ENCODE measurements at regions not wholly inside any gene's neighbourhood (a gene's known extent, or its start where the extent isn't known, plus 50 kb on each side); places are given as distances from the start of the nearest gene placed in this dataset.

GRCh38 chr6:105886066-105886813 is 199.9 kb upstream of the PRDM1 start:
- DNase-seq (ENCODE audit: low spot score) (no peak), ATAC-seq (no peak)
- Mint-ChIP-seq H3K27me3 (ENCODE audit: insufficient read depth, low read depth, poor library complexity) (peaks cover 3% of the 10 kb centered on the region), H3K4me3 (no peak overlapping the region), H3K27ac (no peak overlapping the region), H3K9me3 (peaks cover 15% of the 10 kb centered on the region; the same call in 2 of the 3 replicates), H3K4me1 (peaks cover 11% of the 10 kb centered on the region), H3K36me3 (ENCODE audit: low read depth) (no peaks in the 10 kb centered on the region)
- Histone ChIP-seq H3F3A (replicated peaks; ENCODE audit: low read depth) (no peaks in the 10 kb centered on the region), H3K9me2 (ENCODE audit: insufficient read depth) (peaks cover 12% of the 10 kb centered on the region), H3K4me2 (no peak overlapping the region), H3K4me1 (ENCODE audit: insufficient read depth) (peaks cover 13% of the 10 kb centered on the region; the same call in 1 of the 2 replicates), H3K27ac (ENCODE audit: low read depth) (no peak overlapping the region), H3K79me2 (replicated peaks; ENCODE audit: insufficient read depth) (no peaks in the 10 kb centered on the region), H3K27me3 (ENCODE audit: insufficient read depth) (no peaks in the 10 kb centered on the region), H3K36me3 (ENCODE audit: insufficient read depth) (no peaks in the 10 kb centered on the region), H2AFZ (no peak overlapping the region), H4K20me1 (replicated peaks; ENCODE audit: insufficient read depth) (no peaks in the 10 kb centered on the region), H3K4me3 (no peak overlapping the region)
- TF ChIP-seq ZNF114 (CRISPR knock-in tag; IDR thresholded peaks at IDR 0.05), result no peak
- TF ChIP-seq CREB1 (CRISPR knock-in tag; IDR thresholded peaks at IDR 0.05; ENCODE audit: low read depth), result no peak
- TF ChIP-seq, protein P1, sequence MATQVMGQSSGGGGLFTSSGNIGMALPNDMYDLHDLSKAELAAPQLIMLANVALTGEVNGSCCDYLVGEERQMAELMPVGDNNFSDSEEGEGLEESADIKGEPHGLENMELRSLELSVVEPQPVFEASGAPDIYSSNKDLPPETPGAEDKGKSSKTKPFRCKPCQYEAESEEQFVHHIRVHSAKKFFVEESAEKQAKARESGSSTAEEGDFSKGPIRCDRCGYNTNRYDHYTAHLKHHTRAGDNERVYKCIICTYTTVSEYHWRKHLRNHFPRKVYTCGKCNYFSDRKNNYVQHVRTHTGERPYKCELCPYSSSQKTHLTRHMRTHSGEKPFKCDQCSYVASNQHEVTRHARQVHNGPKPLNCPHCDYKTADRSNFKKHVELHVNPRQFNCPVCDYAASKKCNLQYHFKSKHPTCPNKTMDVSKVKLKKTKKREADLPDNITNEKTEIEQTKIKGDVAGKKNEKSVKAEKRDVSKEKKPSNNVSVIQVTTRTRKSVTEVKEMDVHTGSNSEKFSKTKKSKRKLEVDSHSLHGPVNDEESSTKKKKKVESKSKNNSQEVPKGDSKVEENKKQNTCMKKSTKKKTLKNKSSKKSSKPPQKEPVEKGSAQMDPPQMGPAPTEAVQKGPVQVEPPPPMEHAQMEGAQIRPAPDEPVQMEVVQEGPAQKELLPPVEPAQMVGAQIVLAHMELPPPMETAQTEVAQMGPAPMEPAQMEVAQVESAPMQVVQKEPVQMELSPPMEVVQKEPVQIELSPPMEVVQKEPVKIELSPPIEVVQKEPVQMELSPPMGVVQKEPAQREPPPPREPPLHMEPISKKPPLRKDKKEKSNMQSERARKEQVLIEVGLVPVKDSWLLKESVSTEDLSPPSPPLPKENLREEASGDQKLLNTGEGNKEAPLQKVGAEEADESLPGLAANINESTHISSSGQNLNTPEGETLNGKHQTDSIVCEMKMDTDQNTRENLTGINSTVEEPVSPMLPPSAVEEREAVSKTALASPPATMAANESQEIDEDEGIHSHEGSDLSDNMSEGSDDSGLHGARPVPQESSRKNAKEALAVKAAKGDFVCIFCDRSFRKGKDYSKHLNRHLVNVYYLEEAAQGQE (IDR thresholded peaks at IDR 0.05; ENCODE audit: unreplicated experiment), result no peak
- TF ChIP-seq STAT1 (IDR thresholded peaks at IDR 0.05; ENCODE audit: unreplicated experiment), result no peak
- TF ChIP-seq ZNF331 (CRISPR knock-in tag; IDR thresholded peaks at IDR 0.05; ENCODE audit: low read depth), result no peak
- TF ChIP-seq POLR2AphosphoS5 (IDR thresholded peaks at IDR 0.05; ENCODE audit: low read depth), result no peak
- TF ChIP-seq, protein P2, sequence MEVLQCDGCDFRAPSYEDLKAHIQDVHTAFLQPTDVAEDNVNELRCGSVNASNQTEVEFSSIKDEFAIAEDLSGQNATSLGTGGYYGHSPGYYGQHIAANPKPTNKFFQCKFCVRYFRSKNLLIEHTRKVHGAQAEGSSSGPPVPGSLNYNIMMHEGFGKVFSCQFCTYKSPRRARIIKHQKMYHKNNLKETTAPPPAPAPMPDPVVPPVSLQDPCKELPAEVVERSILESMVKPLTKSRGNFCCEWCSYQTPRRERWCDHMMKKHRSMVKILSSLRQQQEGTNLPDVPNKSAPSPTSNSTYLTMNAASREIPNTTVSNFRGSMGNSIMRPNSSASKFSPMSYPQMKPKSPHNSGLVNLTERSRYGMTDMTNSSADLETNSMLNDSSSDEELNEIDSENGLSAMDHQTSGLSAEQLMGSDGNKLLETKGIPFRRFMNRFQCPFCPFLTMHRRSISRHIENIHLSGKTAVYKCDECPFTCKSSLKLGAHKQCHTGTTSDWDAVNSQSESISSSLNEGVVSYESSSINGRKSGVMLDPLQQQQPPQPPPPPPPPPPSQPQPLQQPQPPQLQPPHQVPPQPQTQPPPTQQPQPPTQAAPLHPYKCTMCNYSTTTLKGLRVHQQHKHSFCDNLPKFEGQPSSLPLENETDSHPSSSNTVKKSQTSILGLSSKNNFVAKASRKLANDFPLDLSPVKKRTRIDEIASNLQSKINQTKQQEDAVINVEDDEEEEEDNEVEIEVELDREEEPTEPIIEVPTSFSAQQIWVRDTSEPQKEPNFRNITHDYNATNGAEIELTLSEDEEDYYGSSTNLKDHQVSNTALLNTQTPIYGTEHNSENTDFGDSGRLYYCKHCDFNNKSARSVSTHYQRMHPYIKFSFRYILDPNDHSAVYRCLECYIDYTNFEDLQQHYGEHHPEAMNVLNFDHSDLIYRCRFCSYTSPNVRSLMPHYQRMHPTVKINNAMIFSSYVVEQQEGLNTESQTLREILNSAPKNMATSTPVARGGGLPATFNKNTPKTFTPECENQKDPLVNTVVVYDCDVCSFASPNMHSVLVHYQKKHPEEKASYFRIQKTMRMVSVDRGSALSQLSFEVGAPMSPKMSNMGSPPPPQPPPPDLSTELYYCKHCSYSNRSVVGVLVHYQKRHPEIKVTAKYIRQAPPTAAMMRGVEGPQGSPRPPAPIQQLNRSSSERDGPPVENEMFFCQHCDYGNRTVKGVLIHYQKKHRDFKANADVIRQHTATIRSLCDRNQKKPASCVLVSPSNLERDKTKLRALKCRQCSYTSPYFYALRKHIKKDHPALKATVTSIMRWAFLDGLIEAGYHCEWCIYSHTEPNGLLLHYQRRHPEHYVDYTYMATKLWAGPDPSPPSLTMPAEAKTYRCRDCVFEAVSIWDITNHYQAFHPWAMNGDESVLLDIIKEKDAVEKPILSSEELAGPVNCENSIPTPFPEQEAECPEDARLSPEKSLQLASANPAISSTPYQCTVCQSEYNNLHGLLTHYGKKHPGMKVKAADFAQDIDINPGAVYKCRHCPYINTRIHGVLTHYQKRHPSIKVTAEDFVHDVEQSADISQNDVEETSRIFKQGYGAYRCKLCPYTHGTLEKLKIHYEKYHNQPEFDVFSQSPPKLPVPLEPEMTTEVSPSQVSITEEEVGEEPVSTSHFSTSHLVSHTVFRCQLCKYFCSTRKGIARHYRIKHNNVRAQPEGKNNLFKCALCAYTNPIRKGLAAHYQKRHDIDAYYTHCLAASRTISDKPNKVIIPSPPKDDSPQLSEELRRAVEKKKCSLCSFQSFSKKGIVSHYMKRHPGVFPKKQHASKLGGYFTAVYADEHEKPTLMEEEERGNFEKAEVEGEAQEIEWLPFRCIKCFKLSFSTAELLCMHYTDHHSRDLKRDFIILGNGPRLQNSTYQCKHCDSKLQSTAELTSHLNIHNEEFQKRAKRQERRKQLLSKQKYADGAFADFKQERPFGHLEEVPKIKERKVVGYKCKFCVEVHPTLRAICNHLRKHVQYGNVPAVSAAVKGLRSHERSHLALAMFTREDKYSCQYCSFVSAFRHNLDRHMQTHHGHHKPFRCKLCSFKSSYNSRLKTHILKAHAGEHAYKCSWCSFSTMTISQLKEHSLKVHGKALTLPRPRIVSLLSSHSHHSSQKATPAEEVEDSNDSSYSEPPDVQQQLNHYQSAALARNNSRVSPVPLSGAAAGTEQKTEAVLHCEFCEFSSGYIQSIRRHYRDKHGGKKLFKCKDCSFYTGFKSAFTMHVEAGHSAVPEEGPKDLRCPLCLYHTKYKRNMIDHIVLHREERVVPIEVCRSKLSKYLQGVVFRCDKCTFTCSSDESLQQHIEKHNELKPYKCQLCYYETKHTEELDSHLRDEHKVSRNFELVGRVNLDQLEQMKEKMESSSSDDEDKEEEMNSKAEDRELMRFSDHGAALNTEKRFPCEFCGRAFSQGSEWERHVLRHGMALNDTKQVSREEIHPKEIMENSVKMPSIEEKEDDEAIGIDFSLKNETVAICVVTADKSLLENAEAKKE (CRISPR knock-in tag; IDR thresholded peaks at IDR 0.05), result no peak
- no peak for TF ChIP-seq CTCF (conservative IDR thresholded peaks at IDR 0.05; ENCODE audit: low read depth in 2 of 2)
- TF ChIP-seq EZH2phosphoT487 (IDR thresholded peaks at IDR 0.05; ENCODE audit: unreplicated experiment), result no peak
- TF ChIP-seq NANOG (IDR thresholded peaks at IDR 0.05; ENCODE audit: borderline replicate concordance), result no peak
- no peak for TF ChIP-seq JUNB (IDR thresholded peaks at IDR 0.05; ENCODE audit: unreplicated experiment)
- TF ChIP-seq, protein P3, sequence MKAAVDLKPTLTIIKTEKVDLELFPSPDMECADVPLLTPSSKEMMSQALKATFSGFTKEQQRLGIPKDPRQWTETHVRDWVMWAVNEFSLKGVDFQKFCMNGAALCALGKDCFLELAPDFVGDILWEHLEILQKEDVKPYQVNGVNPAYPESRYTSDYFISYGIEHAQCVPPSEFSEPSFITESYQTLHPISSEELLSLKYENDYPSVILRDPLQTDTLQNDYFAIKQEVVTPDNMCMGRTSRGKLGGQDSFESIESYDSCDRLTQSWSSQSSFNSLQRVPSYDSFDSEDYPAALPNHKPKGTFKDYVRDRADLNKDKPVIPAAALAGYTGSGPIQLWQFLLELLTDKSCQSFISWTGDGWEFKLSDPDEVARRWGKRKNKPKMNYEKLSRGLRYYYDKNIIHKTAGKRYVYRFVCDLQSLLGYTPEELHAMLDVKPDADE (IDR thresholded peaks at IDR 0.05), result no peak
- TF ChIP-seq EZH2 (IDR thresholded peaks at IDR 0.05; ENCODE audit: low read depth, unreplicated experiment), result no peak
